ENCODE measurements at regions not wholly inside any gene's neighbourhood (a gene's known extent, or its start where the extent isn't known, plus 50 kb on each side); places are given as distances from the start of the nearest gene placed in this dataset.
"Not testable (repeated sequence)": the region's sequence is repeated elsewhere in the genome, so short reads cannot be mapped to it uniquely, and the experiment has no call there.

DNA sequence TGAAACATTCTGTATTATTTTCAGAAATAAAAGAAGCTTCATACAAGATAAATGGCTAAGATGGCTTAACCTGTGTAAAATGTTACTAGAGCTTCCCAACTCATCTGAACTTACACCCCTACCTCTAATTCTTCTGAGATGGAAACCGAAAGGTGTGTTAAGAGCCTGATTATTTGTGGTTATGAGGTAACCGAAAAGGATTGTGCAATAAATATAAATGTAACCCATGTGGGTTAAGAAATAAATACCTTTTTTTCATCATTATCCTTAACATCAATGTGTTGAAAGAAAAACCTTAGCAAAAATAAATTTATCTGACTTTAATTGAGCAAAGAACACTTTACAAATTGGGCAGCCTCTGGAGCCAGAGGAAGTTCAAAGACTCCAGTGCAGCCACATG is 961.8 kb upstream of the SPRY2 start:
- no peak for DNase-seq (ENCODE audit: low read depth, low spot score)

- DNase-seq (ENCODE audit: low read depth, low spot score), result no peak
Measured at GRCh38 chr13:81302125-81302524, 961.2 kb upstream of the SPRY2 start.

GRCh38 chr13:81295177-81295576 is 954.3 kb upstream of the SPRY2 start:
- DNase-seq (ENCODE audit: low read depth, low spot score), result no peak

DNA sequence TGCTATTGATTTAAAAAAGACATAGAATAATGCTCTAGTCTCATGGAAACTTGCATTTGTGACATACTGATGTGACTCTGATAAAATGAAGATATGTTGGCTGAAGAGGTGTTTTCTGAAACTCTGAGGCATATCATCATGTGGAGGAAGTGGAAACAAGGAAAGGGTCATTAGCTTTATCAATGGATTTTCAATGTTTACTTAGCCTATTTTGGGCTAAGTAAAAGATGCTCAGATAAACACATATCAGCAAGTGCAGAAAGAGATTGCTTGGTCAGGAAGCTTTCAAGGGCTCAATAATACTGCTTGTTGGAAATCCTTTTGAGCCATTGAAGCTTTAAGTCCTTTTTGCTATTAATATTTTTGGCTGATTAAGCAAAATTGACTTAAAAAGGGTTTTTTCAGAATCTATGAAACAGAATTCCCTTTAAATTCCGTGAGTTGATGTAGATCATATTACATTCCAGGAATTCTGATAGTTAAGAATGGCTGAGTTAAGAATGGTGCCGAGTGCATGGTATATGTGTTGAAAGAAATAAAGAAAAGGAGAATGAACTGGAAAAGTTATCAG is 952.8 kb upstream of the SPRY2 start:
- no peak for DNase-seq (ENCODE audit: low read depth, low spot score)

DNA sequence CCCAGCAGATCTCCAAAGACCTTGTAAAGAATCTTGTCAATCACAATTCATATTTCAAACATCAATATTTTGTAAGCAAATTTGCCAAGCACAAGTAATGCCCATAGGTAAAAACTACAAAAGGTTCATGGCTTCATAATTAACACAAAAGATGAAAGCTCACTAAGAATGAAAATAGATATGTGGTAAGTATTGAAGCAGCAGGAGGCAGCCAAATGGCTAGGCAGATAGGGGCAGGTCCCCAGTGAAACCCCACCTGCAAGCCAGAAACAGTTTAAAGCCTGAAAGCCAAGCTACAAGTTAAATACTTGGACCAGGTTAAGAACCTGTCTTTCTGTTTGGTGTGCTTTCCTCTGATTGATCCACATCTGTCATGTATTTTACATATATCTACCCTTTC is 942.6 kb upstream of the SPRY2 start:
- DNase-seq (ENCODE audit: low read depth, low spot score), result no peak

DNA sequence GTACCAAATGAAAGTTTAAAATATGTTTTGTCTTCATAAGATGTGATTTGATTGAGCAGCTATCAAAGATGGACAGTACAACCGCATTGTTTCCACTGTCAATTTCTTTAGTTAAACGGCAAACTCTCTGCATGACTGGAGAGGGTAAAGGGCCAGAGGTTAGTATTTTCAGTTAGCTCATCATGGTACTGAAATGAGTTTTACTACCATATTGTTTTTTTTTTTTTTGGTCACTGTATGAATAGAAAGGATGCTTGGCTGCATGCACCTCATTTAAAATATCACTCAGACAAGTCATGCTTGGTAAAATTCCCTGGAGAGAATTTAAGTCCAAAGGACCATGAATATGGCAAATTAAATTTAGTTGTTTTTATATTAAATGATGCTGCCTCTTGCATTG is 942.1 kb upstream of the SPRY2 start:
- no peak for DNase-seq (ENCODE audit: low read depth, low spot score)

GRCh38 chr13:81275666-81276258 is 934.8 kb upstream of the SPRY2 start:
- DNase-seq (ENCODE audit: low read depth, low spot score), result no peak

GRCh38 chr13:81247711-81248110 is 906.8 kb upstream of the SPRY2 start:
- no peak for DNase-seq (ENCODE audit: low read depth, low spot score)

- no peak for DNase-seq (ENCODE audit: low read depth, low spot score)
Measured at GRCh38 chr13:81246556-81246955, 905.6 kb upstream of the SPRY2 start.

DNA sequence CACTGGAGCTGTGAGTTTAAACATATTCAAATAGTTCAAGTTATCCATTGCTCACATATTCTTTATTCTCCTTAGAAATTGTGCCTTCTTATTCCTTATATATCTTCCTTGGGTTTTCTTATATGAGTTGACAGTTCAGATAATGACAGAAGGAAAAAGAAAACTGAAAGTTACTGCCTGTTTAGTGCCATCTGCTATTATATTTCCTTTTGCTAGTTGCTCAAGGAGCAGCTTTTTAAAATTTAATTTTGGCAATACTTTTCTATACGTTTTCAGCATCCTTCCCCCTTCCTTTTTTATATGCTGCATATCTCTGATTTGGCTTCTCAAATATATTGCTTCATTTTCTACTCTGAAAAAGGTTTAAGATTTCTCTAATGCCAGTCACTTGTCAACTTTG is 903.1 kb upstream of the SPRY2 start:
- DNase-seq (ENCODE audit: low read depth, low spot score), result no peak

GRCh38 chr13:81230386-81230785 is 889.5 kb upstream of the SPRY2 start:
- DNase-seq (ENCODE audit: low read depth, low spot score), result no peak

- DNase-seq (ENCODE audit: low read depth, low spot score), result not testable (repeated sequence)
Measured at GRCh38 chr13:81226830-81227229, 885.9 kb upstream of the SPRY2 start.

- no peak for DNase-seq (ENCODE audit: low read depth, low spot score)
Measured at GRCh38 chr13:81224209-81224833, 883.4 kb upstream of the SPRY2 start.

DNA sequence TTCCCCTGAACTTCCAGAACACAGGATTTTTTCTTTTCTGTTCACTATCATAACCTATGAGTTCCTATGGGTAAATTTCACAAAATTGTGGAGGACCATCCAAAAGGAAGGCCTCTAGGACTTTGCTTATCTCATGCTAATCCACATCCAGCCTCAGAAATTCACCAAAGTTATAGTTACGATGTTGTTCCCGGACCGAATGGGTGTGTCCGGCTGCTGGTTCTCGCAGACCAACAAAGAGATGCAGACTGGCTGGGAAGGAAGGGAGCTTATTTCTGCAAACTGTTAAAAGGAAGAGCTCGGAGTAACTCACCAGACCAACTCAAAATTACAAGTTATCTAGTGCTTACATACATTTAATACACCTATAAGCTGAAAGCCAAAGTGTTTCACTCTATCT is 882.9 kb upstream of the SPRY2 start:
- no peak for DNase-seq (ENCODE audit: low read depth, low spot score)

DNA sequence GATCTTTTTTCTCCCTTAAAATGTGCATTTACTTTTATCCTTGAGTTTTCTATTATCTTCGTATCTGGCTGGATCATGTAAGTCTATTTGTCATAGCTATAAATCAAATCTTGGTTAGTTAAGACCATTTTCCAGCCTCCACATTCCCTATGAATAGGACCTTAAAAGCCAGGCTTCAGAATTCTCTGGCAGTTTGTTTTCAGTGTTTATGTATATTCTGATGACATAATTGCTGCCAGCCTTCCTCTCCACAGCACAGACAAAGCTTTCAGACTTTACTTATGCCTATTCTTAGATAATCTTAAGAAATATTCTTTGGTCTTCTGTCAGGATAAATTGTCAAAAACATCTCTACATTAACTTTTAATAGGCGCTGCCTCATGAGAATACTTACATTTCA is 870.8 kb upstream of the SPRY2 start:
- no peak for DNase-seq (ENCODE audit: low read depth, low spot score)

DNA sequence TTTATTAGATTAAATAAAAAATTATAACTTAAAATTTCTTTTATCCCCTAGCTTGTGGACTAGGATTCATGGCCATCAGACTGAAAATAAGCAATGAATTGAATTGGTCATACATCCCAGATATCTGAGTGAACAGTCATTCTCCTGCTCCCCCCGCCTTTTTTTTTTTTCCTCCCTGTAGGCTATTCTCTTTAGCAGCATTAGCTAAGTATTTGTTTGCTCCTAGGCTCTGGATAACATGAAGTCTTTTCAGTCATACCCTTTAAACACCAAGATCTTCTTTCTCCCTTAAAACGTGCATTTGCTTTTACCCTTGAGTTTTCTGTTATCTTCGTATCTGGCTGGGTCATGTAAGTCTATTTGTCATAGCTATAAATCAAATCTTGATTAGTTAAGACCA is 866.7 kb upstream of the SPRY2 start:
- no peak for DNase-seq (ENCODE audit: low read depth, low spot score)

DNA sequence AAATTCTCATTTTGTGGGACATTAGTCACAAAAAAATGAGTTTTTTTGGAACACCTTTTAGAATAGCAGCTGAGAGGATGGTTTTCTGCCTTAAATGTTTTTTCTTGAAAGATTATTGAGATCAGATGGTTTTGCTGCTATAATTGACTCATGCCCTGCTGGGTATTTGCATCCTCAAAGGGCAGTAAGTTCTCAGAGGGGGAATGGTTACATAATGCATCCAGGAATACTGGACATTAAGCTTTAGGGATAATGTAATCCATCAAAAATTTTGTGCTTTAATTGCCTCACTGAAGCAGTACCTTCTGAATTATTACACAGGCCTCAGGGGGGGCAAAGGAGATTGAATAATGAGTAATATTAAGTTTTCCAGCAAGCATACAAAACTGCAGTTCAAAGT is 866.3 kb upstream of the SPRY2 start:
- no peak for DNase-seq (ENCODE audit: low read depth, low spot score)

GRCh38 chr13:81203783-81204182 is 862.9 kb upstream of the SPRY2 start:
- no peak for DNase-seq (ENCODE audit: low read depth, low spot score)

- DNase-seq (ENCODE audit: low read depth, low spot score), result no peak
Measured at GRCh38 chr13:81199956-81200355, 859.0 kb upstream of the SPRY2 start.

GRCh38 chr13:81197966-81198365 is 857.0 kb upstream of the SPRY2 start:
- DNase-seq (ENCODE audit: low read depth, low spot score), result no peak

- DNase-seq (ENCODE audit: low read depth, low spot score), result no peak
Measured at GRCh38 chr13:81197483-81197882, 856.6 kb upstream of the SPRY2 start.

DNA sequence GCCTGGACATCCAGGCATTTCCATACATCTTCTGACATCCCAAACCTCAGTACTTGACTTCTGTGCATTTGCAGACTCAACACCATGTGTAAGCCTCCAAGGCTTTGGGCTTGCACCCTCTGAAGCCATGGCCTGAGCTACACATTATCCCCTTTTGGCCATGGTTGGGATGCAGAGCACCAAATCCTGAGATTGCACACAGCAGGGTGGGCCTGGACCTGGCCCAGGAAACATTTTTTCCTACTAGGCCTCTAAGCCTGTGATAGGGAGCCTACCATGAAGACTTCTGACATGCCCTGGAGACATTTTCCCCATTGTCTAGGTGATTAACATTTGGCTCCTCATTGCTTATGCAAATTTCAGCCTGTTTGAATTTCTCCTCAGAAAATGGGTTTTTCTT is 853.4 kb upstream of the SPRY2 start:
- no peak for DNase-seq (ENCODE audit: low read depth, low spot score)

- no peak for DNase-seq (ENCODE audit: low read depth, low spot score)
Measured at GRCh38 chr13:81184556-81185265, 843.8 kb upstream of the SPRY2 start.

Data from iPS DF 19.7 (cell line).